Osteocyte (in vitro differentiated cells): ENCODE measurements at regions not wholly inside any gene's neighbourhood (a gene's known extent, or its start where the extent isn't known, plus 50 kb on each side); places are given as distances from the start of the nearest gene placed in this dataset.

Experiments
- DNase-seq: peaks from one replicate; pipeline ENCODE4 v3.0.0; 2021; ENCODE audit warnings: mixed read lengths; ENCODE audit not compliant: unreplicated experiment; ENCODE audit errors: extremely low spot score
- H3K27ac Mint-ChIP-seq: one replicate; pipeline ENCODE4 v1.8.0; 2021; ENCODE audit warnings: mild to moderate bottlenecking, mixed read lengths; ENCODE audit not compliant: unreplicated experiment
- H3K27me3 Mint-ChIP-seq: one replicate; pipeline ENCODE4 v1.8.0; 2021; ENCODE audit warnings: mixed read lengths; ENCODE audit not compliant: unreplicated experiment
- H3K36me3 Mint-ChIP-seq: one replicate; pipeline ENCODE4 v1.8.0; 2021; ENCODE audit warnings: mixed read lengths; ENCODE audit not compliant: unreplicated experiment
- H3K4me1 Mint-ChIP-seq: one replicate; pipeline ENCODE4 v1.8.0; 2021; ENCODE audit warnings: mixed read lengths; ENCODE audit not compliant: unreplicated experiment
- H3K4me3 Mint-ChIP-seq: one replicate; pipeline ENCODE4 v1.8.0; 2021; ENCODE audit warnings: mild to moderate bottlenecking, moderate library complexity, mixed read lengths; ENCODE audit not compliant: unreplicated experiment
- H3K9me3 Mint-ChIP-seq: one replicate; pipeline ENCODE4 v1.8.0; 2021; ENCODE audit warnings: mixed read lengths; ENCODE audit not compliant: unreplicated experiment
- CTCF ChIP-seq: fragments of 200-600 bp; sonication (generic); IDR thresholded peaks from 2 replicates; pipeline ENCODE4 v1.5.0; 2021; ENCODE audit warnings: antibody characterized with exemption, mild to moderate bottlenecking, moderate library complexity

- no peak overlapping the region for H3K4me3 Mint-ChIP-seq
- H3K27ac Mint-ChIP-seq: no peak overlapping the region
- no peaks in the 10 kb centered on the region for H3K36me3 Mint-ChIP-seq
- no peak for TF ChIP-seq CTCF
- no peaks in the 10 kb centered on the region for H3K4me1 Mint-ChIP-seq
- H3K9me3 Mint-ChIP-seq: peaks cover 15% of the 10 kb centered on the region
- no peaks in the 10 kb centered on the region for H3K27me3 Mint-ChIP-seq
- no peak for DNase-seq
Observed at GRCh38 chr14:98548071-98548686, 723.8 kb downstream of the BCL11B start.

GRCh38 chr14:98551028-98551427, 721.0 kb downstream of the BCL11B start:
- no peak overlapping the region for H3K4me3 Mint-ChIP-seq
- no peaks in the 10 kb centered on the region for H3K36me3 Mint-ChIP-seq
- DNase-seq: no peak
- peaks cover 23% of the 10 kb centered on the region for H3K9me3 Mint-ChIP-seq
- no peak overlapping the region for H3K27ac Mint-ChIP-seq
- H3K4me1 Mint-ChIP-seq: no peaks in the 10 kb centered on the region
- no peak for TF ChIP-seq CTCF
- H3K27me3 Mint-ChIP-seq: no peaks in the 10 kb centered on the region

DNA sequence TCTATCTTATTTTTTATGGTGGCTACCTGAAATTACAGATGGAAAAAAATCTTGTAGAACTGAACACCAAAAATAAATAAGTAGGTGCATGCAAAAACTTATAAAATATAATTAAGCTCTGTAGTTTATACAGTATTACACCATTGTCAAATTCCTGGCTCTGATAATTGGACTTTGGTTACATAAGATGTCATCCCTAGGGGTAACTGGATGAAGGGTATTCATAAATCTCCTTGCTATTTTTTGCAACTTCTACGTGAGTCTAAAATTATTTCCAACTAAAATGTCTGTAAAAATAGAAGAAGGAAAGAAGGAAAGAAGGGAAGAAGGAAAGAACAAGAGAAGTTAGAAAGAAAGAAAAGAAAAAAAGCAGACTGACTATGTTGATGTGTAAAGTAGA, 716.6 kb downstream of the BCL11B start:
- no peak overlapping the region for H3K4me3 Mint-ChIP-seq
- no peaks in the 10 kb centered on the region for H3K36me3 Mint-ChIP-seq
- no peaks in the 10 kb centered on the region for H3K4me1 Mint-ChIP-seq
- H3K27me3 Mint-ChIP-seq: no peaks in the 10 kb centered on the region
- no peak for DNase-seq
- peaks cover 49% of the 10 kb centered on the region for H3K9me3 Mint-ChIP-seq
- no peak for TF ChIP-seq CTCF
- no peak overlapping the region for H3K27ac Mint-ChIP-seq

- Mint-ChIP-seq H3K4me1 (no peaks in the 10 kb centered on the region), H3K27ac (no peak overlapping the region), H3K36me3 (no peaks in the 10 kb centered on the region), H3K9me3 (peaks cover 33% of the 10 kb centered on the region), H3K4me3 (no peak overlapping the region), H3K27me3 (no peaks in the 10 kb centered on the region)
- TF ChIP-seq CTCF: no peak
- no peak for DNase-seq
Observed at GRCh38 chr14:98564006-98564405, 708.0 kb downstream of the BCL11B start.

DNA sequence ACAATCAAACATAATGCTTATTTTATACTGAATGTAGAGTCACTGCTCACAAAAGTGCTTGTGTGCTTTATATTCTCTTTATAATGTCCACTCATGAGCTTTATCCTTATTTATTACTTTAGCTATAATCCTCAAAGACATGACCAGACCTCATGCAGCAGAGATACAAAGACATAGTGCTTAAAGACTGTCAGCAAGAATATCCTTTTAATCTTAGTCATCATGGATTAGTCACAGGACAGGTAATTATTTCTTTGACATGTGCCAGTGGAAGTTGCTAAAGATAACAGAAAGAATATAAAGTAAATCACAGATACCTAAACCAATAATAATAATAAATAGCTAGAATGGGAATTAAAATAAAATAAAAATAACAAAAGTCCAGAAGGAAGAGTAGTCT, 707.5 kb downstream of the BCL11B start:
- Mint-ChIP-seq H3K4me1 (no peaks in the 10 kb centered on the region), H3K36me3 (no peaks in the 10 kb centered on the region), H3K27me3 (no peaks in the 10 kb centered on the region), H3K27ac (no peak overlapping the region), H3K9me3 (peaks cover 28% of the 10 kb centered on the region), H3K4me3 (no peak overlapping the region)
- no peak for TF ChIP-seq CTCF
- no peak for DNase-seq
